IMR-90 (cell line): ENCODE measurements at regions not wholly inside any gene's neighbourhood (a gene's known extent, or its start where the extent isn't known, plus 50 kb on each side); places are given as distances from the start of the nearest gene placed in this dataset.

ENCODE experiments used
- ATAC-seq: fragments of 200-7000 bp; cut with Tn5 transposase; 2 replicates; pipeline ENCODE4 v1.9.1; 2020; ENCODE audit warnings: low read depth, mild to moderate bottlenecking, moderate library complexity
- BruUV-seq: library from RNA; stranded (reverse); fragments of 400-500 nt; replicated peaks from 2 replicates; lab custom pipeline; 2021; lab: Mats Ljungman, UMichigan
- CTCF ChIA-PET: fragments of 300-600 bp; formaldehyde crosslinking; extraction: SDS; loops from one replicate; lab custom pipeline; 2021; ENCODE audit warnings: antibody characterized with exemption; lab: Yijun Ruan, JAX
- POLR2A ChIA-PET: fragments of 300-600 bp; sonication (Branson Sonifier 250); formaldehyde crosslinking; loops from one replicate; lab custom pipeline; 2022; ENCODE audit warnings: antibody characterized with exemption; ENCODE audit not compliant: unreplicated experiment; lab: Charles Lee
- DNase-seq: peaks from one replicate; pipeline ENCODE4 v3.0.0; 2013
- H2AFZ ChIP-seq: replicated peaks from 2 replicates; pipeline ENCODE3; 2013; ENCODE audit warnings: low read length, mild to moderate bottlenecking; ENCODE audit not compliant: poor library complexity
- H2AK5ac ChIP-seq: 2 replicates; pipeline ENCODE4 v1.6.1; 2013; ENCODE audit warnings: low read depth, low read length, inconsistent platforms
- H2AK9ac ChIP-seq: replicated peaks from 2 replicates; pipeline ENCODE3; 2013; ENCODE audit warnings: mild to moderate bottlenecking, low read depth, low read length, moderate library complexity; ENCODE audit not compliant: poor library complexity
- H2BK120ac ChIP-seq: 2 replicates; pipeline ENCODE4 v1.6.1; 2013; ENCODE audit warnings: low read depth, low read length, inconsistent platforms
- H2BK15ac ChIP-seq: 3 replicates; pipeline ENCODE4 v1.6.1; 2013; ENCODE audit warnings: low read depth, low read length, inconsistent platforms
- H2BK20ac ChIP-seq: 2 replicates; pipeline ENCODE4 v1.6.1; 2013; ENCODE audit warnings: low read depth, mild to moderate bottlenecking, inconsistent platforms, low read length, moderate library complexity
- H2BK5ac ChIP-seq: 2 replicates; pipeline ENCODE4 v1.6.1; 2013; ENCODE audit warnings: mild to moderate bottlenecking, low read depth, low read length, inconsistent platforms; ENCODE audit not compliant: poor library complexity, severe bottlenecking
- H3K14ac ChIP-seq: replicated peaks from 2 replicates; pipeline ENCODE4 v1.6.1; 2013; ENCODE audit warnings: low read depth, low read length, inconsistent platforms
- H3K18ac ChIP-seq: 2 replicates; pipeline ENCODE4 v1.6.1; 2013; ENCODE audit warnings: low read depth, low read length, control low read depth
- H3K23ac ChIP-seq: 2 replicates; pipeline ENCODE4 v1.6.1; 2013; ENCODE audit warnings: low read depth, low read length, inconsistent platforms
- H3K27ac ChIP-seq: 2 replicates; pipeline ENCODE4 v1.5.1; 2013; ENCODE audit warnings: mild to moderate bottlenecking, control low read depth, low read length; ENCODE audit not compliant: insufficient read depth
- H3K27me3 ChIP-seq: 2 replicates; pipeline ENCODE4 v1.6.1; 2013; ENCODE audit warnings: low read length; ENCODE audit not compliant: control insufficient read depth, insufficient read depth
- H3K36me3 ChIP-seq: 2 replicates; pipeline ENCODE4 v1.6.1; 2013; ENCODE audit warnings: low read length, mixed read lengths; ENCODE audit not compliant: control insufficient read depth, insufficient read depth
- H3K4ac ChIP-seq: 2 replicates; pipeline ENCODE4 v1.6.1; 2013; ENCODE audit warnings: low read depth, low read length, inconsistent platforms
- H3K4me1 ChIP-seq: 2 replicates; pipeline ENCODE4 v1.6.1; 2013; ENCODE audit warnings: low read length, mixed read lengths; ENCODE audit not compliant: control insufficient read depth, insufficient read depth
- H3K4me2 ChIP-seq: 2 replicates; pipeline ENCODE4 v1.6.1; 2013; ENCODE audit warnings: low read depth, mild to moderate bottlenecking, control low read depth, low read length, moderate library complexity
- H3K4me3 ChIP-seq: 2 replicates; pipeline ENCODE4 v1.5.1; 2013; ENCODE audit warnings: low read depth, mild to moderate bottlenecking, control low read depth, low read length, moderate library complexity; ENCODE audit not compliant: insufficient read depth
- H3K56ac ChIP-seq: 2 replicates; pipeline ENCODE4 v1.6.1; 2013; ENCODE audit warnings: low read length, inconsistent platforms; ENCODE audit not compliant: insufficient read depth; ENCODE audit errors: extremely low read depth
- H3K79me1 ChIP-seq, 2 experiments: 2 replicates each; pipeline ENCODE4 v1.6.1; 2013; ENCODE audit warnings: low read length in 2 of 2, inconsistent platforms in 1 of 2, low read depth in 1 of 2
- H3K9ac ChIP-seq: 2 replicates; pipeline ENCODE4 v1.6.1; 2013; ENCODE audit warnings: low read depth, low read length, control low read depth
- H3K9me1 ChIP-seq: 2 replicates; pipeline ENCODE4 v1.6.1; 2013; ENCODE audit warnings: low read length, inconsistent platforms; ENCODE audit not compliant: insufficient read depth
- H3K9me3 ChIP-seq: 2 replicates; pipeline ENCODE4 v1.6.1; 2013; ENCODE audit warnings: low read length; ENCODE audit not compliant: control insufficient read depth, insufficient read depth
- H4K20me1 ChIP-seq: 2 replicates; pipeline ENCODE4 v1.6.1; 2013; ENCODE audit warnings: low read length, inconsistent platforms; ENCODE audit not compliant: insufficient read depth
- H4K5ac ChIP-seq: 2 replicates; pipeline ENCODE4 v1.6.1; 2013; ENCODE audit warnings: mild to moderate bottlenecking, low read depth, low read length, control low read depth
- H4K8ac ChIP-seq, 2 experiments: 2 replicates each; pipeline ENCODE4 v1.6.1; 2013; ENCODE audit warnings: low read depth in 2 of 2, low read length in 2 of 2, control low read depth in 1 of 2, inconsistent platforms in 1 of 2
- H4K91ac ChIP-seq: 2 replicates; pipeline ENCODE4 v1.6.1; 2013; ENCODE audit warnings: low read depth, low read length, inconsistent platforms; ENCODE audit not compliant: insufficient read depth
- BHLHE40 ChIP-seq: fragments of 150-350 bp; IDR thresholded peaks from 2 replicates; pipeline ENCODE4 v1.6.1; 2016; ENCODE audit warnings: mild to moderate bottlenecking, low read depth, low read length
- CEBPB ChIP-seq: IDR thresholded peaks from 2 replicates; pipeline ENCODE4 v1.6.1; 2012; ENCODE audit warnings: low read depth, low read length, improper control_type of control experiment
- CHD1 ChIP-seq: IDR thresholded peaks from 2 replicates; pipeline ENCODE4 v1.6.1; 2012; ENCODE audit warnings: low read depth, low read length, improper control_type of control experiment
- FOS ChIP-seq: fragments of 150-350 bp; IDR thresholded peaks from 2 replicates; pipeline ENCODE4 v1.6.1; 2016; ENCODE audit warnings: low read depth, low read length
- MAFK ChIP-seq: IDR thresholded peaks from 2 replicates; pipeline ENCODE4 v1.6.1; 2012; ENCODE audit warnings: low read depth, low read length, improper control_type of control experiment
- MAZ ChIP-seq: IDR thresholded peaks from 2 replicates; pipeline ENCODE4 v1.6.1; 2012; ENCODE audit warnings: low read depth, mild to moderate bottlenecking, low read length, improper control_type of control experiment, moderate library complexity, borderline replicate concordance
- MXI1 ChIP-seq: IDR thresholded peaks from 2 replicates; pipeline ENCODE4 v1.6.1; 2012; ENCODE audit warnings: low read depth, mild to moderate bottlenecking, low read length, moderate library complexity, borderline replicate concordance
- POLR2A ChIP-seq: IDR thresholded peaks from 2 replicates; pipeline ENCODE4 v1.6.1; 2012; ENCODE audit warnings: mild to moderate bottlenecking, low read depth, low read length
- RAD21 ChIP-seq: IDR thresholded peaks from 2 replicates; pipeline ENCODE4 v1.6.1; 2012; ENCODE audit warnings: low read length, improper control_type of control experiment
- RCOR1 ChIP-seq: IDR thresholded peaks from 2 replicates; pipeline ENCODE4 v1.6.1; 2012; ENCODE audit warnings: mild to moderate bottlenecking, low read length, improper control_type of control experiment; ENCODE audit not compliant: insufficient replicate concordance
- RFX5 ChIP-seq: IDR thresholded peaks from 2 replicates; pipeline ENCODE4 v1.8.0; 2012; ENCODE audit warnings: low read depth, mild to moderate bottlenecking, low read length, moderate library complexity
- SMC3 ChIP-seq: fragments of 150-350 bp; IDR thresholded peaks from 2 replicates; pipeline ENCODE4 v1.6.1; 2016; ENCODE audit warnings: low read depth, mild to moderate bottlenecking, antibody characterized with exemption, low read length, moderate library complexity
- WGBS, 2 experiments: methylation state at CpG; one replicate each; pipeline versions ENCODE4 v1.1.5 to v1.1.7; 2013; ENCODE audit warnings: missing lambda C conversion rate in 2 of 2; ENCODE audit not compliant: insufficient read length in 1 of 2; ENCODE audit errors: extremely low coverage in 2 of 2; 5-methylcytosine and 5-hydroxymethylcytosine counted together
- dilution Hi-C: fragments of 300-500 bp; cut with HindIII; formaldehyde crosslinking; loops from one replicate; pipeline ENCODE4 v1.14.3; 2018; ENCODE audit warnings: low sequenced_read_pairs; ENCODE audit not compliant: unreplicated experiment
- in situ Hi-C: fragments of 300-500 bp; cut with MboI; formaldehyde crosslinking; loops from 3 replicates; pipeline ENCODE4 v1.14.3; 2019; ENCODE audit warnings: low sequenced_read_pairs, inconsistent platforms, mixed read lengths
- intact Hi-C: fragments of 100-400 bp; cut with micrococcal nuclease; formaldehyde crosslinking; loops from 2 replicates; pipeline ENCODE4 v1.10.0; 2022
- TF ChIP-seq, protein P1 (sequence below): fragments of 150-350 bp; IDR thresholded peaks from 2 replicates; pipeline ENCODE4 v1.6.1; 2016; ENCODE audit warnings: low read depth, mild to moderate bottlenecking, low read length, moderate library complexity, borderline replicate concordance
- TF ChIP-seq, protein P2 (sequence below): fragments of 150-350 bp; IDR thresholded peaks from 2 replicates; pipeline ENCODE4 v1.6.1; 2017; ENCODE audit warnings: mild to moderate bottlenecking, antibody characterized with exemption, low read length, low read depth
- TF ChIP-seq, protein P3 (sequence below): conservative IDR thresholded peaks from 2 replicates; pipeline ENCODE4 v1.5.1; 2012; ENCODE audit warnings: mild to moderate bottlenecking, low read depth, low read length, improper control_type of control experiment

DNA sequence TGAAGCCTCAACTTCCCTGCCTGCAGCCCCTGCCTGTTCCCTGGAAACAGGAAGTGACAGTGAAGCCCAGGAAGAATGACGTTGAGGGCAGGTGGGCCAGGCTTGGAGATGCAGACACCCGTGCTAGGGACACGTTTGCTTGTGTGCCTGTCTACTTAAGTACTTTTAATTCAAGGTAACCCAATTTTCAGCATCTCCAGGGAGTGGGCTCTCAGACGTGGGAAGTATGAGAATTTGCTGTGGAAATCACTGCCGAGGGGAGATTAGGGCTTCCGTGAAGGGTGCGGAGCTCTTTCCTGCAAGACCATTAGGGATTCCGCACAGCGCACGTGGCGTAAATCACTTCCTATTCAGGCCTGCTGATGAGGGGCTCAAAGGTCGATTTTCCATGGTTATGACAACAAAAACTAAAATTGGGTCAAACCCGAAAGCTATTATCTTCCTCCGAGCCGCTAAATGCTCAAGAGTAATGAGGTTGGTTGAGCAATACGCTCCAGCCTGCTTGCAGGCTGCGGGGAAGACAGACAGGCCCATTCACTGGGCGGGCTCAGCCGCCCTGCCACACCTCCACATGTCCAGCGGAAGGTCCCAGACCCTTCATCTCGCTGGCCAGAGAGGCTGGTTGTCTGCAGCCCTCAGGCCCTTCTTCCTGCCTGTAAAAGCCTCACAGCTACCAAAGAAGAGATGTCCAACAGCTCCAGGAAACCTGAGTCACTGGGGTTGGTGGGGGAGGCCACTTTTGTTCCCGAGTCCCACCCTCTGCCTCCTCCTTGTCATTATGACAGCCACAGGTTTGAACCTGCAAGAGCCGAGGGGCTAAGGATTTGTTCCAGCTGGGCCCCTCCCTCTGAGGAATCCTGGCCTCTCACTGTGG, 109.9 kb downstream of the RBFOX3 start:
- no peak overlapping the region for H3K4ac ChIP-seq
- in situ Hi-C loops, result no loop called here
- 60% methylated on average over 4 of the region's 23 CpGs; no CpG with 5 or more reads in 1 of the 2 experiments for WGBS, 2 experiments
- H3K27ac ChIP-seq, result no peak overlapping the region
- H3K56ac ChIP-seq, result no peak overlapping the region
- no peak overlapping the region for H4K8ac ChIP-seq
- DNase-seq (no peak), ATAC-seq (no peak)
- no peak overlapping the region for H2AK9ac ChIP-seq
- H3K4me3 ChIP-seq, result no peak overlapping the region
- POLR2A ChIA-PET, result no interaction called here
- CTCF ChIA-PET, result no interaction called here
- no TSS peak for BruUV-seq
- no peaks in the 10 kb centered on the region for H3K4me1 ChIP-seq
- intact Hi-C loops, result no loop called here
- H3K14ac ChIP-seq, result no peak overlapping the region
- no peak overlapping the region for H2BK5ac ChIP-seq
- peaks cover 5% of the 10 kb centered on the region; the same call in 1 of the 2 replicates for H3K9me3 ChIP-seq
- no peak overlapping the region for H4K91ac ChIP-seq
- no peaks in the 10 kb centered on the region for H3K36me3 ChIP-seq
- H2AFZ ChIP-seq, result no peak overlapping the region
- H3K79me1 ChIP-seq, result no peaks in the 10 kb centered on the region
- no peaks in the 10 kb centered on the region for H4K20me1 ChIP-seq
- H3K9me1 ChIP-seq, result no peaks in the 10 kb centered on the region
- no peak overlapping the region for H3K9ac ChIP-seq
- H3K4me2 ChIP-seq, result no peak overlapping the region
- no peak overlapping the region for H2BK15ac ChIP-seq
- no peak overlapping the region for H2BK120ac ChIP-seq
- H3K18ac ChIP-seq, result no peak overlapping the region
- dilution Hi-C loops, result no loop called here
- H3K23ac ChIP-seq, result no peak overlapping the region
- no peak overlapping the region for H2BK20ac ChIP-seq
- no peaks in the 10 kb centered on the region for H3K27me3 ChIP-seq
- H2AK5ac ChIP-seq, result no peak overlapping the region
- no peak overlapping the region for H4K5ac ChIP-seq
- TF ChIP-seq, protein P1, sequence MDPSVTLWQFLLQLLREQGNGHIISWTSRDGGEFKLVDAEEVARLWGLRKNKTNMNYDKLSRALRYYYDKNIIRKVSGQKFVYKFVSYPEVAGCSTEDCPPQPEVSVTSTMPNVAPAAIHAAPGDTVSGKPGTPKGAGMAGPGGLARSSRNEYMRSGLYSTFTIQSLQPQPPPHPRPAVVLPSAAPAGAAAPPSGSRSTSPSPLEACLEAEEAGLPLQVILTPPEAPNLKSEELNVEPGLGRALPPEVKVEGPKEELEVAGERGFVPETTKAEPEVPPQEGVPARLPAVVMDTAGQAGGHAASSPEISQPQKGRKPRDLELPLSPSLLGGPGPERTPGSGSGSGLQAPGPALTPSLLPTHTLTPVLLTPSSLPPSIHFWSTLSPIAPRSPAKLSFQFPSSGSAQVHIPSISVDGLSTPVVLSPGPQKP, result no peak
- TF ChIP-seq, protein P2, sequence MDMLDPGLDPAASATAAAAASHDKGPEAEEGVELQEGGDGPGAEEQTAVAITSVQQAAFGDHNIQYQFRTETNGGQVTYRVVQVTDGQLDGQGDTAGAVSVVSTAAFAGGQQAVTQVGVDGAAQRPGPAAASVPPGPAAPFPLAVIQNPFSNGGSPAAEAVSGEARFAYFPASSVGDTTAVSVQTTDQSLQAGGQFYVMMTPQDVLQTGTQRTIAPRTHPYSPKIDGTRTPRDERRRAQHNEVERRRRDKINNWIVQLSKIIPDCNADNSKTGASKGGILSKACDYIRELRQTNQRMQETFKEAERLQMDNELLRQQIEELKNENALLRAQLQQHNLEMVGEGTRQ, result no peak
- TF ChIP-seq, protein P3, sequence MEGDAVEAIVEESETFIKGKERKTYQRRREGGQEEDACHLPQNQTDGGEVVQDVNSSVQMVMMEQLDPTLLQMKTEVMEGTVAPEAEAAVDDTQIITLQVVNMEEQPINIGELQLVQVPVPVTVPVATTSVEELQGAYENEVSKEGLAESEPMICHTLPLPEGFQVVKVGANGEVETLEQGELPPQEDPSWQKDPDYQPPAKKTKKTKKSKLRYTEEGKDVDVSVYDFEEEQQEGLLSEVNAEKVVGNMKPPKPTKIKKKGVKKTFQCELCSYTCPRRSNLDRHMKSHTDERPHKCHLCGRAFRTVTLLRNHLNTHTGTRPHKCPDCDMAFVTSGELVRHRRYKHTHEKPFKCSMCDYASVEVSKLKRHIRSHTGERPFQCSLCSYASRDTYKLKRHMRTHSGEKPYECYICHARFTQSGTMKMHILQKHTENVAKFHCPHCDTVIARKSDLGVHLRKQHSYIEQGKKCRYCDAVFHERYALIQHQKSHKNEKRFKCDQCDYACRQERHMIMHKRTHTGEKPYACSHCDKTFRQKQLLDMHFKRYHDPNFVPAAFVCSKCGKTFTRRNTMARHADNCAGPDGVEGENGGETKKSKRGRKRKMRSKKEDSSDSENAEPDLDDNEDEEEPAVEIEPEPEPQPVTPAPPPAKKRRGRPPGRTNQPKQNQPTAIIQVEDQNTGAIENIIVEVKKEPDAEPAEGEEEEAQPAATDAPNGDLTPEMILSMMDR, result no peak
- TF ChIP-seq CEBPB, result no peak
- TF ChIP-seq RCOR1, result no peak
- TF ChIP-seq MAZ, result no peak
- TF ChIP-seq MXI1, result no peak
- TF ChIP-seq FOS, result no peak
- TF ChIP-seq POLR2A, result no peak
- no peak for TF ChIP-seq SMC3
- no peak for TF ChIP-seq BHLHE40
- TF ChIP-seq RFX5, result no peak
- TF ChIP-seq MAFK, result no peak
- no peak for TF ChIP-seq RAD21
- no peak for TF ChIP-seq CHD1
